HG03135 (cell line): ENCODE measurements at regions not wholly inside any gene's neighbourhood (a gene's known extent, or its start where the extent isn't known, plus 50 kb on each side); places are given as distances from the start of the nearest gene placed in this dataset.

ENCODE experiments used
- ATAC-seq: cut with Tn5 transposase; IDR thresholded peaks from one replicate; pipeline ENCODE4 v1.9.1; 2021; ENCODE audit warnings: mild to moderate bottlenecking, moderate library complexity; ENCODE audit not compliant: unreplicated experiment

- ATAC-seq: no peak
Measured at GRCh38 chr15:95296643-95297042, 1033.9 kb upstream of the NR2F2 start.

DNA sequence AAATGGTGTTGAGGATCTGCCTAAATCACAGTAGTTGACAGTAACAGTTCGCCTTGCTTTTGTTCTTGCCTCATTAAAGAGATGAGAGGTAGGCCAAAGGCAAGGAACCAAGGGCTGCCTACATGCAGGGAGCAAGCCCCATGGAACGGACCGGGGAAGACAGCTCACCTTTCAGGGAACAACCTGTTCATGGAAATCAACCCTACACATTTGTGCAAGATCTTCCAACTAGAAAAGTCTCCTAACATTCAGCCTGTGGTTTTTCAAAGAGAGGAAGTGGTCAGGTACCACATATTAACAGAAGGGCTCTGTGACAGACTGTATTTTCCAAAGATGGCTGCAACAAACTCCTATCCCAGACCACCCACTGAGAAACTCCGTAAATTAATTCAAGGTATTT, 1031.8 kb upstream of the NR2F2 start:
- no peak for ATAC-seq

- no peak for ATAC-seq
Measured at GRCh38 chr15:95300958-95301357, 1029.5 kb upstream of the NR2F2 start.

DNA sequence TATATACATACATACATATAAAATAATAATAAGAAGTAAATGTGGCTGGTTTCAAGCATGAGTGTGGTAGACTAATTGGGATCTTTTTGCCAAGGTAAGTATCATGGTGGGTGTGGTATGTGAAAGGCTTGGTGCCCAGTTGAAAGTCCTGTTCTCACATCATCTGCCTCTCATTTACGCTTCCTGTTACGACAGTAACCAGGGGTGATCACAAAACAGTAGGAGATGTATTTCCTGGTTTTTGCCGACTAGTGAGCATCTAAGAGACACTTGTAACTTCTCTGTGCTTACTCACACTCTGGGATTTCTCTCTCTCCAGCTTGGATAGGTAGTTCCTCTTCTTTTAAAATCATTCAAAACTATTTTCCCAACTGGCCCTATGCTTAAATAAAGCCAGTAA, 1028.3 kb upstream of the NR2F2 start:
- ATAC-seq: no peak

DNA sequence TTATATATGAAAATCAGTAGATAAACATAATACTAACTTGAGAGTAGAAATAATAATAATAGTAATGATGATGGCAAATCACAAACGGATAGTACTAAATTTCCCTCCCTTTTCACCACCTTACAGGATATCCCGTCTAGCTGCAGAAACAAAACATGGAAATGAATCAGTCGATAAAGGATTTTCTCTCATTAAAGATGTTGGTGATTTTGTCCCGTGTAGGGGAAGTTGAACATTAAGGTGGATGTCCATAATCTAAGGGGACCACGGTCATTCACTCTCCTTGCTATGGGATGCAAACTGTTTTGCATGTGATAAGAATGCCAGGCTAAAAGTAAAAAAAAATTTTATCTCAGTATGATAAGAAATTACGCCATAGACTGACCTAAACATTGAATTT, 1027.7 kb upstream of the NR2F2 start:
- ATAC-seq: no peak

GRCh38 chr15:95303713-95304112, 1026.8 kb upstream of the NR2F2 start:
- no peak for ATAC-seq

DNA sequence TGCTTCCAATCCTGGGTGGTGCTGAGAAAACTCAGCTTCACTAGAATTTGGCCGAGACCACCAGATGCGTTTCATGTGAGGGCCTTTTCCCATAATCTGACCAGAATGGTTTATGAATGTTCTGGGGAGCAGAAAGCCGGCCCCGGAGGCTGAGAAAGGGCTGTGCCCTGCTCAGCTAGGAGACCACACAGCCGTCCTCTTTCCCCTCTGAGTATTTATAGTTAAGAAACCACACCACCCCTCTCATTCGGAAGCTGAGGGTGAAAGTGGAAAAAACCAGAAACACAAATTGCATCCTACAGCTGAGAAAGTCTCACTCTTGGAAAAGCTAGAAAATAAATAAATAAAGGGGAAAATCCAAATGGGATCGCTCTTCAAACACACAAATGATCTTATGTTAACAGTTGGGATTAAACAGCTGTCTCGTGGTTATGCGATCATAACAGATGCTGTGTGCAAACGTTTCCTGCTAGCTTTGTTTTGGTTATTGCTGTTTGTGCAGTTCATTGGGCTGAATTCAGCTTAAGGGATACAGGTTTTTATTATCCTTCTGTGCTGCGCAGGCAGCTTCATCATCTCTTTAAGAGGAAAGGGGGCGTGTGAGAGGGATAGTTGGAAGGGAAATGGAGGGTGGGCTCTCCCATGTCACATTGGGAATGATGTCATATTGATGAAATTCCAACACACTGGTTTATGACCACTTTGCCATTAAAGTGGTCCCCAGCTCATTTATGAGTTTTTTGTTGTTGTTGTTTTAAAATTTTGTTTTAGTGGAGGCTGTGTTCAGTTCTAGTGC, 1026.2 kb upstream of the NR2F2 start:
- no peak for ATAC-seq

- no peak for ATAC-seq
Measured at GRCh38 chr15:95304947-95305400, 1025.5 kb upstream of the NR2F2 start.

DNA sequence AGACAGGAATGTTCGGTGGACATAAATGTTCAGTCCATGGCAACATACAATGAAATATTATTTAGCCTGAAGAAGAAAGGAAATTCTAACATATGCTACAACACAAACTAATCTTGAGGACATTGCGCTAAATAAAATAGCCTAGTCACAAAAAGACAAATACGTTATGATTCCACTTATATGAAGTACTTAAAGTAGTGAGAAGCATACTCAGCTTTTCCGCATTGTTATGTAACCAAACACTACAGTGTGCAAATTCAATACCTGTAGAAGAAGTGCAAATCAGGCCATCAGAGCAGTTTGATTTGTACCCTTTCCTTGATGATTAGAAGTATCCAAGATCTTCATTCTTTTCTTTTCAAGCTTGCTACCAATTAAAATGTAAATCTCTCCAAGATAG, 1023.4 kb upstream of the NR2F2 start:
- ATAC-seq: no peak

DNA sequence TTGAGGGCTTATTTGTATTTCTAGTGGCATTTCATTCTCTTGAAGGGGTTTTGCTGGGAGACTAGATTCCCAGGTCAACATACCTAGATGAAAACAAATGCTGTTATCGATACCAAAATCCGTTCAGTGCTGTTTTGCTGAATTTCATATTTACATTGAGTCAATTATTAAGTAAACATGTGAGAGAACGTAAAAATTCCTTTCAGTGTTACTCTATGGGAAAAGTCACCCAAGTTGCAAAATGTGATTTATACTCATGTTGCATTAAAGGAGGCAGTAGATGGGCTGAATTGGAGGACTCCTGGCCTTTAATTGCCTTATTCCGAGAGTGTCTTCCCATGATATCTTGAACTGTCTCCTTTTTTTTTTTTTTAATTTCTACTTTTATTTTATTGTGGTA, 1011.3 kb upstream of the NR2F2 start:
- ATAC-seq: no peak

- ATAC-seq: no peak
Measured at GRCh38 chr15:95323796-95324195, 1006.7 kb upstream of the NR2F2 start.

DNA sequence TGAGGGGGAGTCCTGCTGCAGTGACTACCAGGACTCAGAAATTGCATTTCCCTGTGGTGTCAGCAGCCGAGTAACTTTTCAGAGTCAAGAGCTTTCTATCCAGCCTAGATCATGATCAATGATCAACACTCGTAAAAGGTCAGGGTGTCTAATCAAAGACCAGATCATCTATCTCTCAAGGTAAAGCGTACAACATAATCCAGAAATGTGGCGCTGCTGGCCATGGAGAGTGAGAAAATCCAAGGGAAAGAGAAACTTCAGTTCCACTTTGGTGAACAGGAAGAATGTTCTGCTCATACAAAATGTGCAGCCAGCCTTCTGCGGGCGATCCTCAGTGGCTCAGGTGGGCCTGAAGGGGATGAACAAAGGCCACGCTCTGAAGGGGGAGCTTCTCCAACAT, 1005.8 kb upstream of the NR2F2 start:
- ATAC-seq: no peak

DNA sequence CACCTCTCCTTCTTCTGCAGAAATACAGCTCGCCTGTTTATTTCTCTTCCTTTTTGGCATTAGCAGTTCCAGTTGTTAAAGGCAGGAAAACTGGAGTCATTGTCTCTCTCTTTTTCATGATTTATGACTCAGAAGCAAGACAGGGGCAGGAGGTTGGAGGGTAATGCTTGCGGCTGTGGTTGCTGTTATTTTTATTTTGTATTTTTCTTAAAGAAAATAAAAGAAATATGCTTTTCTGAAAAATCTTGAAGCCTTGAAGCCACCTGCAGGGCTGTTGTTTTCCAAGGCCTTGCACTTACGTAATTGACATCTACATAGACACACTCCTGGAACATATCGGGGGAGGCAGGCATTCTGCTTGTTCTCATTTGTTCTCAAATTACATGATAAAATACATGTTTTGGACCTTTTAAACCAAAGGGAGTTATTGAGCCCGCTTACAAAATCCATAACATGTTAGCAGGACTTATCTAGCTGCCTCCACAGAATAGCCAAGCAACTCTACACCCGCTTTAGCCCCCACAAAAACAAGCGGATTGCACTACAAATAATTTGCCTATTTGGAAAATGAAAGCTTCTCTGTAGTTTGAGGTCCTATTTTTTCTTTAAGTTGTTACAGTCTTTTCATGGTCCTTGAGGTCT, 1004.6 kb upstream of the NR2F2 start:
- ATAC-seq: no peak

DNA sequence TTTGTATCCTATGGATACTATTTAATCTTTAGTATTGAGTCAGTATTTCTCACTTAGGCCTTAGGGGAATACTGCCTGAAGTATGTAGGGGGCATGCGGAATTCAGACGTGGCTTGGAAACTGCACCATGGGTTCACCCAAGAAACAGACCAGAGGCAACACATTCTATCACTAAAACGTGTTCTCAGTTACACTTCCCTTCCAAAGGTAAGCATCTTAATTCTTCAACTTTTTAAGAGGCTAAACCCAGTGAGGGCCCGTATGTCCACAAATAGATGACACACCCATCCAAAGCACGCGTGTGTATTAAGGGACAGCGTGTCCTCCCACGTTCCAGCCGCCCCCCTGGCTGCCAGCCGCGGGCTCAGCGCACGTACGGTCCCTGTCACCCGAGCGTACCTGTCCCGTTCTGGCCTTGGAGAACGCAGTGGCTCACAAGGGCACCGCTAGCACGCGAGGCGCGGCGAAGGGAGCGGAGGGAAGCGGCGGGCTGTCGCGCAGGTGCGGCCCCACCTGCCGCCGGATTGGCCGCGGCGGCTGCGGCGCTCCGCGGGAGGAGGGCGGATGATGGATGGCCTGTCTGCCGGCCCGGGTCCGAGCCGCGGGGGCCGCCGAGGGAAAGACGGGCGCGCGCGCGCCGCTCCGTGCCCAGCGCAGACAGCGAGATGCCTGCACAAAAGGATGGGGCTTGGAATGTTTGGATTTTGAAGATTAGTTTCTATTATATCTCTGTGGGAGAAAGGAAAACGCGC, 1003.9 kb upstream of the NR2F2 start:
- ATAC-seq: no peak

DNA sequence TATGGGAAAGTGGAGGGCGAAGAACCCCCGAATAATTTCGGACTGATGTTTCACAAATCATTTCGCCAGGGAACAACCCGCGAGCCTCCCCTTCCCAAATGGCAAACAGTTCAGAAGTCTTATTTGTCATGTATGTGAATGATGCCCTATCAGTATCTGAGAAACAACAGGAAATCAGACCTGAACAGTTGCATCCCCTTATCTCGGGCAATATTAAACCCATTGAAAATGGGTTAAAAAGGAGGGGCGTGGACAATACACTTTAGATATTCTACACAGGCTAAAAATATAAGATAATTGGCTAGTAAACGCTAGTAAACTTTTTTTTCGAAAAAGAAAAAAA, 1003.3 kb upstream of the NR2F2 start:
- ATAC-seq: no peak

DNA sequence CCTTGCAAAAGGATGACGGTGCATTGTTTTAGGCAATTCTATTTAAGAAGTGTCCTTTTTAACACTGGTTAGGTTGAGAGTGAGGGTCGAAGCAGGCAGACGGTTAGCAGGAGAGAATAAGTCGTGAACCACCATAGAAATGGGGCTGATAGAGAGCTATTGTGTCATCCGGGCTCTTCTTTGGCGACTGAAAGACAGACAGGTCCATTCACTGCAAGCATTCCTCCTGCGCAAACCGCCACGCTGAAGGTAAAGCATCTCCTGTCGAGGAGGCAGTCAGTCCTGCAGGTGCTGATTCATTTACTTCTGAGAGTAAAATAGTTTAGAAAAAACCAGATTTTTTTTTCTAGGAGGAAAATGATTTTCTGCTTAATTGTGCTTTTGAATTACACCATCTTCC, 1002.8 kb upstream of the NR2F2 start:
- ATAC-seq: no peak

- no peak for ATAC-seq
Measured at GRCh38 chr15:95328559-95328958, 1001.9 kb upstream of the NR2F2 start.

GRCh38 chr15:95329362-95329761, 1001.1 kb upstream of the NR2F2 start:
- ATAC-seq: no peak

DNA sequence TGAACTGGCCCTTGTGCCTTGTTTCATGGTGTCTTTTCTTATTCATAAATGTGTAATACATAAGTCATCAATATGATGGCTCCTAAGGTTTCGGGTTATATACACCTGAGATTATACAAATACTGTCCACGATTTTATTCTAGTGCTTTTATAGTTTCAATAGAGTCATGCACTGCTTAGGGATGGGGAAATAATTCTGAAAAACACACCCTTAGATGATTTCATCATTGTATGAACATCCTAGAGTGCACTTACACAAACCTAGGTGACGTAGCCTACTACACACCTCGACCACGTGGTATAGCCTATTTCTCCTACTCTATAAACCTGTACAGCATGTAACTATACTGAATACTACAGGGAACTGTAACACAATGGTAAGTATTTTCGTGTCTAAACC, 988.8 kb upstream of the NR2F2 start:
- no peak for ATAC-seq

DNA sequence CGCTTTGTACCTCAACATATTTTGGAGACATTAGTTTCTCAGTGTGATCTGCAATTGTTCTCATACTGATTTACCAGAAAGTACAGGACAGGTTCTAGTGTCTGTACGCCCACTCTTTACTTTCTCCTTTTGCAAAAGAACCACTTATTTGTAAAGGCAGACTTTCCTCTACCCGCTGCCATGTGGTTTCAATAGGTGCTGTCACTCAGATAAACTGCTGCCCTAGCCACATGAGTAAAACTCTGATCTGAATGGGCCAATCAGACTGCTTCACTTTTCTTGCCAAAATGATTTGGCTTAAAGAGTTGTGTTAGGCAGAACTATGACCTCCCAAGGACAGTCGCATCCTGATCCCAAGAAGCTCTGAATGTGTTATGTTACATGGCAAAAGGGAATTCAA, 984.6 kb upstream of the NR2F2 start:
- ATAC-seq: no peak

DNA sequence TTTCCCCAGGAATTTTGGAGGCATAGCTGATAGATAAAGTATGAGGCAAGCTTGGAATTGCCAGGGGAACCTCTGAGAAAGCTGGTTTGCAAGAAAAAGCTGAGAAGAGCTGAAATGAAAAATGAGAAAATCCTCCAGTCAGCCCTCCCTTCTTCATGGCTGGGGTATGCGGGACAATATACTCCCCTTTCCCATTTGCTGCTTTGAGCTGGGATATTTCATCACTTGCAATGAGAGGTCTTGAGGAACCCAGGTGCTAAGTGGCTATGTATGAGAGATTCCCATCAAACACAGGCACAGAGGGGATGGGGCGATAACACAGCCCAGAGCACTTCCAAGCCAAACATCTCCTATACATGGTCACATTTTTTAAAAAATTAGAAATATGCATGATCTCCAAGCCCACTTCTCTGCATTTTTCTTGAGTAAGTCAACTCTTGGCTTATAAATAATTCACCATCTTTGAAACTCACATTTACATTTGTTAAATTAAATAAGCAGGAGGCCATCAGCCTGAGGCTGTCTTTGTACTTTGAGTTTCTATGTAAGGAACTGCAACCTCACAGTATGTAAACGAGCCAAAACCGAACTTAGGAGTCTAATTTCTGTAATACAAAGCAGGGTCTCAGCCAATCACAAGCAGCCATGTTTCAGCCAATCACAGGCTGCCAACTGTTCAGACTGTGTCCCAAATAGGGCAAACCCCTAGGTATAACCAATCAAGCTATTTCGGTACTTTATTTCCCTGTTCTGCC, 983.6 kb upstream of the NR2F2 start:
- no peak for ATAC-seq
